ENCODE measurements at regions not wholly inside any gene's neighbourhood (a gene's known extent, or its start where the extent isn't known, plus 50 kb on each side); places are given as distances from the start of the nearest gene placed in this dataset.

GRCh38 chr5:162209005-162209605 is 141.5 kb downstream of the GABRG2 start:
- H3K27me3 ChIP-seq (ENCODE audit: low read length), result no peaks in the 10 kb centered on the region
- no peaks in the 10 kb centered on the region for H3K79me2 ChIP-seq (ENCODE audit: insufficient read depth, low read length)
- no peaks in the 10 kb centered on the region for H3F3A ChIP-seq (ENCODE audit: insufficient read depth)
- H3K9me2 ChIP-seq (replicated peaks; ENCODE audit: insufficient read depth, low read length), result no peaks in the 10 kb centered on the region
- no peaks in the 10 kb centered on the region for H4K20me1 ChIP-seq (ENCODE audit: low read depth, low read length)
- no peak overlapping the region for H3K4me2 ChIP-seq (ENCODE audit: low read depth, low read length, poor library complexity, severe bottlenecking)
- H3K9me3 ChIP-seq (ENCODE audit: insufficient read depth, low read length), result no peaks in the 10 kb centered on the region
- H2AFZ ChIP-seq (ENCODE audit: low read depth, low read length, severe bottlenecking), result no peak overlapping the region
- peak; percentile 25 for TF ChIP-seq CTCF (IDR thresholded peaks at IDR 0.05; ENCODE audit: insufficient read depth, low read length, poor library complexity, severe bottlenecking)
- no peak for TF ChIP-seq EZH2phosphoT487 (conservative IDR thresholded peaks at IDR 0.05; ENCODE audit: low read length)
- no peaks in the 10 kb centered on the region for H3K36me3 ChIP-seq (ENCODE audit: low read length)
- H3K27ac ChIP-seq (ENCODE audit: low read depth, low read length), result no peak overlapping the region
- H3K4me3 ChIP-seq (ENCODE audit: insufficient read depth, low read length, poor library complexity, severe bottlenecking), result no peak overlapping the region
- H3K9ac ChIP-seq (ENCODE audit: low read length), result no peak overlapping the region

- H3K27me3 ChIP-seq (ENCODE audit: low read length), result no peaks in the 10 kb centered on the region
- TF ChIP-seq CTCF (IDR thresholded peaks at IDR 0.05; ENCODE audit: insufficient read depth, low read length, poor library complexity, severe bottlenecking) (no peak), EZH2phosphoT487 (conservative IDR thresholded peaks at IDR 0.05; ENCODE audit: low read length) (no peak)
- H3F3A ChIP-seq (ENCODE audit: insufficient read depth), result no peaks in the 10 kb centered on the region
- H3K36me3 ChIP-seq (ENCODE audit: low read length), result no peaks in the 10 kb centered on the region
- no peaks in the 10 kb centered on the region for H3K79me2 ChIP-seq (ENCODE audit: insufficient read depth, low read length)
- no peak overlapping the region for H3K4me3 ChIP-seq (ENCODE audit: insufficient read depth, low read length, poor library complexity, severe bottlenecking)
- no peak overlapping the region for H3K4me2 ChIP-seq (ENCODE audit: low read depth, low read length, poor library complexity, severe bottlenecking)
- H3K9ac ChIP-seq (ENCODE audit: low read length), result no peak overlapping the region
- no peak overlapping the region for H3K27ac ChIP-seq (ENCODE audit: low read depth, low read length)
- H3K9me2 ChIP-seq (replicated peaks; ENCODE audit: insufficient read depth, low read length), result no peaks in the 10 kb centered on the region
- no peak overlapping the region for H2AFZ ChIP-seq (ENCODE audit: low read depth, low read length, severe bottlenecking)
- H3K9me3 ChIP-seq (ENCODE audit: insufficient read depth, low read length), result no peaks in the 10 kb centered on the region
- H4K20me1 ChIP-seq (ENCODE audit: low read depth, low read length), result no peaks in the 10 kb centered on the region
Measured at GRCh38 chr5:162214551-162214950, 147.0 kb downstream of the GABRG2 start.

GRCh38 chr5:162217037-162217436 is 149.5 kb downstream of the GABRG2 start:
- TF ChIP-seq CTCF (IDR thresholded peaks at IDR 0.05; ENCODE audit: insufficient read depth, low read length, poor library complexity, severe bottlenecking), result no peak
- no peaks in the 10 kb centered on the region for H3K9me3 ChIP-seq (ENCODE audit: insufficient read depth, low read length)
- no peaks in the 10 kb centered on the region for H3K27me3 ChIP-seq (ENCODE audit: low read length)

More at GRCh38 chr5:162217037-162217436, 149.5 kb downstream of the GABRG2 start:
- Histone ChIP-seq H3K79me2 (ENCODE audit: insufficient read depth, low read length) (no peaks in the 10 kb centered on the region), H3F3A (ENCODE audit: insufficient read depth) (no peaks in the 10 kb centered on the region), H2AFZ (ENCODE audit: low read depth, low read length, severe bottlenecking) (no peak overlapping the region), H3K4me2 (ENCODE audit: low read depth, low read length, poor library complexity, severe bottlenecking) (no peak overlapping the region), H3K9me2 (replicated peaks; ENCODE audit: insufficient read depth, low read length) (no peaks in the 10 kb centered on the region), H3K9ac (ENCODE audit: low read length) (no peak overlapping the region), H3K27ac (ENCODE audit: low read depth, low read length) (no peak overlapping the region), H3K36me3 (ENCODE audit: low read length) (no peaks in the 10 kb centered on the region), H4K20me1 (ENCODE audit: low read depth, low read length) (no peaks in the 10 kb centered on the region), H3K4me3 (ENCODE audit: insufficient read depth, low read length, poor library complexity, severe bottlenecking) (no peak overlapping the region)

All from SU-DHL-6 (cell line).